AML-193 (cell line): ENCODE measurements at regions not wholly inside any gene's neighbourhood (a gene's known extent, or its start where the extent isn't known, plus 50 kb on each side); places are given as distances from the start of the nearest gene placed in this dataset.

Experiments used
- DNase-seq, 2 experiments: peaks; one replicate each; lab custom pipeline; 2025; lab: John Stamatoyannopoulos, UW

DNA sequence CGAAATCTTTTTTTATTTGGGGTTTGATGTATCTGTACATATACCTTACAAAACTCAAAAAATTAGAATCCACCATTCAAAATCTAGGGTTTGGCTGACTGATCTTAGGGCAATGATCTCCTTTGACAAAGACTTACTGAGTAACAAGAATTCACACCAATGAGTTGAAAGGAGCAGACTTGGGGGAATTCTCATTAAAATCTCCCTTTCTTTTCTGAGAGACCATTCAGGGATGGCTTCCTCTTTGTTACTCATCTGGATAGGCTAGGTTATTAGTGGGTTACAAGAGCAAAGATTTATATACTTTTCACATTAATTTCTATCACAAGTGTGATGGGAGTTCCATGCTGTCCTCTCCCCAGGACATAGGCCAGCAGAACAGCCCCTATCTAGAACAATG is 661.0 kb downstream of the KCTD16 start:
- DNase-seq = no peak

DNA sequence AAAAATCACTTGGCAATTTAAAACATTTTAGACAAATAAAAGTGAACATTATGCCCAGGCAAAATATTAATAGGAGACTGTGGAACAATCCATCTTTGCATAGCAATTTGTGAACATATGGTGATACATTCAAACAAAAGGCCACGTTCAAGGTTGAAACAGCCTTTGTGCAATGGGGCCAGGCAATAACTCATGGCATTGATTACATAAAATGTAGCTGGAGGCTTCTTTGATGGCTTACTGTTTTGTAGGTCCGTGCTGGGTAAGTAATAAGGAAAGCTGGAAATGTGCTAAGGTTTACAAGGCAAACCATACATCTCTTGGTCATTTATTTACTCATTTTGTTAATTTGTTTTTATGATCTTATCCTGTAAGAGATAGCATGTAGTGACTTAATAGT is 651.8 kb downstream of the KCTD16 start:
- no peak for DNase-seq

DNA sequence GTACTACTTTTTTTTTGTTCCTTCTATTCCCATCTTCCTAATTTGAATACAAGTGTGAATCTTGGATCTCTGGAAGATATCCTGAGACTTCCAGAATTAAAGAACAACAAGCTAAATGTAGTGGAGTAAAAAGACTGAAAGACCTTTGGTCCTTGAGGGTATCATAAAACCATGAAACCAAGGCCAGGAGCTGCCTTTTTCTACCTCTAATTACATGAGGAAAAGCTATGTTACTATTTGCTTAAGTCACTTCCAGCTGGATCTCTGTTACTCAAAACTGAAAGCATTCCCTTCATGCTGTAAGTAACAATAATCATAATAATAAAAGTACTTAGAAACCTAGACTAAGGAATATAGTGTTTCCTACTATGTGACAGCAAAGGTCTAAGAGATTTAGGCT is 649.6 kb downstream of the KCTD16 start:
- DNase-seq = no peak

DNA sequence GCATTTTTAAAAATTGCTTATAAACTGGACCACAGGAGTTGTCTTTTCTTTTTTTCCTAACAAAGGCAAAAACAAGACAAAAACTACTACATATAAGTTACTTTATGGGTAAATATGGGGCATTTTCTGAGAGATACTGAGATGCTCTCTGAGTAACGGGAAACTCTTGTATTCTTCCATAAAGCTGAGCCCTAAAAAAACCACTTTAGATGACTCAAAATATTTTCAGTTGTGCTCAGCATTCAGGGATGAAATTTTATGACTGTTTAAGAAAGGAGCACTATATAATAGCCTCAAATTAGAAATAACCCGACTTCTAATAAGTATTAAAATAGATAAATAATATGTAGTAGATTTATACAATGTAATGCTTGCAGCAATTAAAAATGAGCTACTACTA is 644.5 kb downstream of the KCTD16 start:
- DNase-seq = no peak

DNA sequence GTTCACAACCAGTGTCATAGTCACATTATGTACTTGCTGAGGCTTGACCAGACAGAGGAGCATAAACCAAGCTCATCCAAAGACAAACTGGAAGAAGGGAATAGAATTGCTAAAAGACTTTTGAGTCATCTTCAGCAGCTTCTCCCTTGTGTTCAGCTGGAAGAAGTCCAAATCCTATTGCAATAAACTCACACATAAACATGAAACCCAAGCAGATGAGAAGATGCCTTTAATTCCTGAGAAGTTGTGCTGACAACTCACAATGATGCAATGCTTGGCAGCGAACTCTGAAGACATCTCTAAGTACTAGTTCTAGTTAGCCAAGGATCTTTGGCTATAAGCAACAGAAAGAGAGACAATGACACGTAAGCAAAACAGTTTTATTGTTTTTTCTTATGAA is 642.1 kb downstream of the KCTD16 start:
- no peak for DNase-seq

DNA sequence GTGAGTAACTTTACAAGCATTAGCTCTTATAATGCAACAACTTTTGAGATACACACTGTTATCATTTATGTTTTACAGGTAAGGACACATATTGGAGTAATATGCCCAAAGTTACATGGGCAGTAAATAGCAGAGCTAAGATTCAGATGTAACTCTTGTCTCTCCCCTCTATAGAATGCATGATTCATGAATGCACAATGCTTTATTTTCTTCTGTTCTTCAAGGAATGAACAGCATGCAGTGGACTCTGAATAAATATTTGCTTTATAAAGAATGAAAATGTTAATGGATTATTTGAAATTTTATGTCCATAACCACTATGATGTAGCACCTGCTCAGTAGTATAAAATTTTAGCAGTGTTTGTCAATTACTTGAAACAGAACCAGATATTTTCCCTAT is 629.5 kb downstream of the KCTD16 start:
- DNase-seq = no peak

DNA sequence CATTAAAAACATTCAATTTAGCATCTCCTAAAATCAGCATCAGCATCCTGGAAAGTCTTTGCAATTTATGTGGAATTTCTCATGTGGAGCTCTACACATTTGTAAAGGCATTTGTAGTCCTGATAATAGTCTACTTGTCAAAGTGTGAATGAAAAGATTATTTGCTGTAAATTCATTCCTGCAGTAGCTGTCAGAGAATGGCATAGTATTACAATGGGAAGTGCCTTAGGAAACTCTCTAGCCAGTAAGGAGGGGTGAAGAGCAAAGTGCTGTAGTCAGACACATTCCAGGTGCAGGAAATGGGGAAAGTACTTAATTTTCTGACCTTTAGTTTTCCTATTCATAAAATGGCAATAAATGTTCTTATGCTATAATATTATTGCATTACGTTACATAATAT is 627.9 kb downstream of the KCTD16 start:
- DNase-seq = no peak

DNA sequence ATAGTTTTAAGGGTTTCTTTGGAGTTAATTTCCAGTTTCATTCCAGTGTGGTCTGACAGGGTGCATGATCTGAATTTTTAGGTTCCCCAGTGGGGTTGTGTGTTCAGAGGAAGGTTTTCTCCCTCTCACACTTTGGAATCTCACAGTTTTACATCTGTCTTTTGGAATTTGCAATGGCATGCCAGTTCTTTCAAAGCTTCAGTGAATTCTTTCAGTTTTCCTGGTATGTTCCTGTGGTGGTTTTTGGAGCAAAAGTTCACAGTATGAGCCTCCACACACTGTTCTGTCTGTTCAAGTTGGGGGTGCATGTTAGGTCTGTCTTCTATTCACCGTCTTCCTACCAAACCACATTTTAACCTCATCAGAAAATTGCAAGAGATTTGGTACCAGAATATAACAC is 624.2 kb downstream of the KCTD16 start:
- no peak for DNase-seq

DNA sequence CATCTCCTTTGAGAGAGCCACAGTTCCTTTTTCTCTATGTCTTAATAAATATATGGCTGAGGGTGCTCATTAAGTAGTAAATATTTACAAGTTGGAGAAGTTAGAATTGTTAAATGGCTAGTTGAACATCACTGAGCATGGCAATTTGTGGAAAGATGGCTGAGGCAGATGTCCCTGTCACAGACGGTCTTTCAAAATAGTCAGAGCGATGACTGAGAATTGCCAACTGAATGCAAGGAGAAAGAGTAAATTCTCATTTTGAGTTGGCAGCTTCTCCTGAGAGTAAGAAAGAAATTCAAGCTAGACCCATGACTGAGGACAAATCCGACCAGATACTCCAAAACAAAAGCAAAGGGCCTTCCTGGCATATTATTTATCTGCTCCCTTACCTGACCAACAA is 617.9 kb downstream of the KCTD16 start:
- DNase-seq = no peak

DNA sequence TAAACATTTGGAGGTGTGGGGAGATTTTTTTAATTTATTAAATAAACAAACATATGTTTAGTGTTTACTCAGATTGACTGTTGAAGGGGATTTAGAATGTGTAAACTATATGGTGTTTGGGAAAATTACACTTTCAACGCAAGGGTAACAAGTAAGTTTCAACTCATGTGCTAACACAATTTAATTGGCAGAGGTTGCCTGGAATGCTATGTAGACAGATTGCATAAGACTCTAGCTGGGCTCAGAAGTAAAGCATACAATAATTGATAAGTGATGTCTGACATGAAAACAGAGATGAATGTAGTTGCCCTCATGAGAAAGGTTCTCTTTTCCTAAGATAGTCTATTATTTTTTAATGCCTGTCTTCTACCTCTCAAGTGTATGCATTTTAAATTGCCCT is 617.4 kb downstream of the KCTD16 start:
- DNase-seq = no peak

DNA sequence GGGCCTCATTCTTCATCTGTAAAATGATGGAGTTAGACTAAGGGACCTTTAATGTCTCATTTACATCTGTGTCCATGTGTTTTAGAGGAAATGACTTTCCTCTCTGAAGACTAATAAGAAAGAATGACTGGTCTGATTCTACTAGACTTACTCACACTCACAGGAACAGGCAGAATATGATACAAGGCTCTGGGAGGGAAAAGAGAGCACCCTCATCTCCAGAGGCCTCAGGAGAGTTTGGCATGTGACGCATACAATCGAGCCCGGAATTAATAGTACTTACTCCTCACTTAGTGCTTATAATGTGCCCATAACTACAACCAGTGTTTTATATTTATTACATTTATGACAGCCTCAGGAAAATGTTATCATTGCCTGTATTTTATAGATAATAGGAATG is 608.7 kb downstream of the KCTD16 start:
- no peak for DNase-seq

DNA sequence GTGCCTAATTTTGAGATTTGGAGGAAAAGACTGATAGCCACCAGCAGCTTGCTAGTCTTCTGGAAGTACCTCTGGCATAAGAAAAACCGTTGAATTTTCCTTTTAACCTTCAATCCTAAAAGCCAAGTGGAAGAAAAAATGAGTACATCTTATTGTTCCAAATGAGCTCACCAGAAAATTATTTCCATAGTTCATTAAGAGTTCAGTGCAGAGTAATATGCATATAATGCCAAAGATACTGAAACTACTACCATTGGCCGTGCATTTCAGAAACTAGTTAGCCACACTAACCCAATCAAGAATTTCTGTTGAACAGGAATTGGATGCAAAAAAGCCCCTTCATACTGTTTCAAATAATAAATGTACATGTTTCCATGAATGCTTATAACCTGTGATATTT is 607.9 kb downstream of the KCTD16 start:
- DNase-seq = no peak

DNA sequence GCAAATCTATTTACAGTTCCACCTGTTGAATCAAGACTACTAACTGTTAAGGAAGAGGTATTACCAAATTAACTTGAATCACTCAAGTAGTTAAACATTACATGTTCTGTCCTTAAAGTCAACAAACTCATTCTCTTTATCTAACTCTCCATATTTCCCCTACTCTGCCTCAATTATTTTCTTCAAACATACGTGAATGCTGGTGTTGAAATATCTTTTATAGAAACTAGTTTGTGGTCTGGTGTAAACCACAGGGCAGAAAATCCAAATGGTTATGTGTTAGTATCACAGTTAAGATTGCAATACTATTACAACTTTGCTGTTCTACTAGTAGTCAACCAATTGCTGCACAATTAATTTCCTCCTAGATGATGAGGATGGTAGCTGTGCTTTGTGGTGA is 603.5 kb downstream of the KCTD16 start:
- DNase-seq = no peak

DNA sequence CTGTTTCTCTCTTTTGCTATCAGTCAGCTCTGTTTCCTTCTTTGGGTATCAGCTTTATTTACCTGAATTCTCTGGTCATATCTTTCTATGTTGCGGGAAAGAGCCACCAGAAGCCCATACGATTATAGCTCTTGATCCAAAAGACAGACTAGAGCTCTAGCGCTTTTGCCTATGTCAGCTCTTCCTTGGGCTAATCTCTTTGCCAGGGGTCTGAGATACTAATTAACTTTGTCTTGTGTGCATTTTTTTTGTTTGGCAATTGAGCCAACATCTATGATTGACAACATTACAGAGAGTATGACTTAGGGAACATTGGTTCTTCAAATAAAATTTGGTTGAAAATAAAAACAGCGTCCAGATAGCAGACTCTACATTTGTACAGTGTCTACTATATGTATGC is 603.0 kb downstream of the KCTD16 start:
- DNase-seq = no peak

DNA sequence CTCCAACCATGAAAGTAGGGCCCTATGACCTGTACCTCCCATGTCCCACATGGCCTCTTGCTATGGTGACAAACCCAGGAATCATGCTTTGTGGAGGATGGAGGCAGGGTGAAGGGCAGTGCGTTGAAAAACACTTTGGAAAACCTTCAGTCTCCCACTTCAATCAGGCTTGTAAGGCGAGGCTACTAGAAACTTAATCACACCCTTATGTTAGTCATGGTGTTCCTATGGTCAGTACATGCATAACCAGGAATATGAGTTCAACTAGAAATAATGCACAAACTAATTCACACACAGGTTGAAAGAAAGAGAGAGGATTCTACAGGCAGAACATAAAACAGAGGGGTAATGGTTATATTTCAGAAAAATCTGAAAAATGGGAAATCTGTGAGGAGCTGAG is 601.1 kb downstream of the KCTD16 start:
- DNase-seq = no peak

DNA sequence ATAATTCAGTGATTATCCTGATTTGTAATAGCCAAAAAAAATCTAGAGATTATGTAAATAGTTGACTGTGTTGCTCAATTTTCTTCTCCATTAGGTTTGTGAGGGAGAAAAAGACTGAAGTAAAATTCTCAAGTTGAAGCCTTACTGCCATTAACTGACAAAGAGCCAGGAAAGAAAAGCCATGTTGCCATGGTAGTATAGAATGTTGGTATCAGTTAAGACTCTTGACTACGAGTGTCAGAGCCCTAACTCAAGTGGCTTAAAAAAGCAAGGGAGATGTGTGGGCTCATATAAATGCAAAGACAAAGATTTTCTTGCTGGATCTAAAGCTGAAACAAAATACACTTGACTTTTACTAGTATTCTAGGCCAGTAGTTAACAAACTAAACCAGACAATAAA is 571.7 kb downstream of the KCTD16 start:
- no peak for DNase-seq

DNA sequence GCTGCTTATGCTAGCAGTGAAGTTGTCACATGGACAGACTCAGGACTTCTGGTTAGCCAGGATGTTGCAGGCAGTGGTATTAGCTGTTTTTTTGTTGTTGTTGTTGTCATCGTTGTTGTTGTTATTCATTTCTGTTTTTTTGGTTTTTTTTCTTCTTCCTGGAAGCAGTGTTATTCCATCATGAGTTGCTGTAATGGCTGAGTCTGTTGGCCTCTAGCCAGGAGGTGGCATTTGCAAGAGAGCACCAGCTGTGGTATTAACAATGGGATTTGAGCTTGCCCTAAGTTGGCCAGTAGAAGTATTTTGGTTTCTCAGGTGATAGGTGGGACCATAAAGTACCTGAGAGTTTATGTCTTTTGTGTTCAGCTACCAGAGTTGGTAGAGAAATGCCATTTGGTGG is 561.1 kb downstream of the KCTD16 start:
- DNase-seq = no peak

DNA sequence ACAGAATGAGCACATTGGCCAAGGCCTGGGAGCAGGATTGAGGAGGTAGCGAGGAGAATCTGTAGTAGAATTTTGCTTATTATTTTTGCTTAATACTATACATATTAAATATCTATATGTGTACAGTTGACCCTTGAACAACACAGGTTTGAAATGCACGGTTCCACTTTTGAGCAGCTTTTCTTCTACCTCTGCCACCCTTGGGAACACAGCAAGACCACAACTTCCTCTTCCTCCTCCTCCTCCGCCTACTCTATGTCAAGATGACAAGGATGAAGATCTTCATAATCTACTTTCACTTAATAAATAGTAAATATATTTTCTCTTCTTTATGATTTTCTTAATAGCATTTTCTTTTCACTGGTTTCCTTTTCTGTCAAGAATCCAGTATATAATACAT is 541.4 kb downstream of the KCTD16 start:
- no peak for DNase-seq

DNA sequence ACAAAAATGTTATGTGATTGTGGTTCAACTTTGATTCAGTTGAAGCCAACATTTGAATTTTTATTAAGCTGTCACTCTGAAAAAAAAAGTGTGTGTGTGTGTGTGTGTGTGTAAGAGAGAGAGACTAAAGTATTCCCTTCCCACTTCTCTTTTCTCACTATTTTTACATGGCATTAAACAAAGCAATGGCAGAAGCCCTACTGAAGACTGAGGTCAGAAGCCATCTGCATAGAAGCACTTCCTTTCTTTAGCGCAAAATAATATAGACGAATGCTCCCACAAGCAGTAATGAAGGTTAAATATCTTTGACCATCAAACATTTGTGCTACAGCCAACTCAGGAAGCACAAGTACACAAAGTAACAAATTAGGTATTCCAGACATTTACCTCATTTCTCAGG is 540.5 kb downstream of the KCTD16 start:
- no peak for DNase-seq

DNA sequence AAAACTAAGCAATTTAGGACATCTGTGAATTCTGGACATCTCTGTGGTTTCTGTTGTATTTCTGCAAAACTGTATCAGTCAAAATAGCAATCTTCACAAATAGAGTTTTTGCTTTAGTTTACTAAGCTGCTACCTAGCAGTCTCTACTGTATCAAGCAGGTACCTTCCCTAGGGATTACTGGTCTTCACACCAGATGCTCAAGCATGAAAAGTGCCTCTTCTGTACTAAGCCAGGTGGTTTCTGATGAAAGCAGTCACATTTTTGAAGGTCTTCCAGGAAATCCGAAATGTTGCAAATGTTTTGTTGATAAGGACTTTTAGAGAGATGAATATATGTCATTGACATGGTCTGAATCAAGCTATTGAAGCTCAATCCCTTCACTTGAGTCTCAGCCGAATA is 540.0 kb downstream of the KCTD16 start:
- no peak for DNase-seq

DNA sequence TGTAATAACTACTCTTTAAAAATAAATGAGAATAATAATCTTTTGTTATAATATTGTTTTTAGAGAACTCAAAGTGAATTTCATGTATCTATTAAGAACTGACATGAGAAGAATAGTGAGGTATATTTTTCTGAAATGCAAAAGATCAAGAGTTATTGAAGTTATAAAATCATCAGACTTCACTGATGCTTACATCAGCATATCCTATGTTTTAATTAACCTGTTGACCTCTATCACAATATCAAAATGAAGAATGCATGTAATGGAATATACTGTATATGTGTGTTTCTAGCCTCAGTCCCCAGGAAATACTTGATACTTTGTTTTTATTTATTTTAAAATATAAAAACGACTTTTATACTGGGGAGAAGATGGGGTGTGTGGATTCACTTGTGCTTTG is 533.1 kb downstream of the KCTD16 start:
- DNase-seq = no peak

DNA sequence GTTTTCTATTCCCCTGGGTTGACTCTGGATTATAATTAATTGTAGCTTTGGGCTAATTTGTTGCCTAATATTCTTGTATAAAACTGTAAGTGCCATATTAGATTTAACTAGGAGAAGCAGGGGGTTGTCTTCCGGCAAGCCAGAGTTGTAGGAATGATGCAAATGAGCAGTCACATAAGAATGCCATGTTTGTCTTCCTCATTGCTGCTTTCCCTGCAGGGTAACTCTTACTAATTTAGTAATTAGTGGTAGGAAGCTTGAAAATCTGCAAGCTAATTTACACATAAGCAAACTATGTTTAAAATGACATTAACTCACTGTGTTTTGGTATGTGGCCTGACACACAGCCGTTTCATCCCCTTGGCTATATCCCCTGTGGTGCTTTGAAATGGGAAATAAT is 527.8 kb downstream of the KCTD16 start:
- no peak for DNase-seq

DNA sequence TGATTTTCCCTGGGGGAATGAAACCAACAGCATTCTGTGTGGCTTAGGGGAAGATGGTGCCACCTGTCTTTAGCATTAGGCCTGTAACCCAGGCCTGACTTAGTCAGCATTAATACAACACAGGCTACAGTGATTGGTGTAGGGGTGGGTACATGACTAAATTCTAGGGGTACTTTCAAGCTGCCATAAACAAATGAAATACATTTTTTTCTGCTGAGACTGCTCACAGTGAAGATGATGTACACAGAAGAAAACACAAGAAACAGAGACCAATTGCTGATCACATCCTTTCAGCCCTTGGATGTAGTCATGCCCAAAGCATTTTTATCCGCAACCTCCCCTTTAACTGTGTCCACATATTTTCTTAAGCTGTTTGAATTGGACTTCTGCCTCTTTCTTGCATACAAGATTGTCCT is 527.2 kb downstream of the KCTD16 start:
- no peak for DNase-seq

DNA sequence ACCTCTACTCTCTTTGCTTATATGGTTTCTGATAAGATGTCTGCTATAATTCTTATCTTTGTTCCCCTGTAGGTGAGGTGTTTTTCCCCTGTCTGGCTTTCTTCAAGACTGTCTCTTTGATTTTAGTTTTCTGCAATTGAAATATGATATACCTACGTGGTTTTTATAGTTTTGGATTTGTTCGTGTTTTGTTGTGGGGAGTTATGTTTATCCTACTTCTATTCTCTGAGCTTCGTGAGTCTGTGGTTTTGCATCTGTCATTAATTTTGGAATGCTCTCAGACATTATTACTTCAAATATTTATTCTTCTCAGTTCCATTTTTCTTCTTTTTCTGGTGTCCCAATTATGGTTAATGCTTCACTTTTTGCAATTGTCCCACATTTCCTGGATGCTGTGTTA is 521.3 kb downstream of the KCTD16 start:
- no peak for DNase-seq

DNA sequence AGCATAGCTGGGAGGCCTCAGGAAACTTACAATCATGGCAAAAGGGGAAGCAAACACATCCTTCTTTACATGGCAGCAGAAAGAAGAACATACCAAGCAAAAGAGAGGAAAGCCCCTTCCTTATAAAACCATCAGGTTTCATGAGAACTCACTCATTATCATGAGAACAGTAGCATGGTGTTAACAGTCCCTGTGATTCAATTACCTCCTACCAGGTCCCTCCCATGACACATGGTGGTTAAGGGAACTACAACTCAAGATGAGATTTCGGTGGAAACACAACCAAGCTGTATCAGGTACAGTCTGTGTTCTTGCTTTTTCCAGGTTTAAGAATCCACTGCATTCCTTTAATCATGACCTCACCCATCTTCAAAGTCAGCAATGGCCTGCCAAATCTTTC is 514.2 kb downstream of the KCTD16 start:
- DNase-seq = no peak
